NOMO-1 treated with dmso at 0.1 percent for 144 hours (cell line): ENCODE measurements at regions not wholly inside any gene's neighbourhood (a gene's known extent, or its start where the extent isn't known, plus 50 kb on each side); places are given as distances from the start of the nearest gene placed in this dataset.

Experiments used
- DNase-seq: peaks from one replicate; lab custom pipeline; 2025; ENCODE audit not compliant: unreplicated experiment; lab: John Stamatoyannopoulos, UW

- no peak for DNase-seq
Measured at GRCh38 chr4:147347217-147347616, 133.7 kb upstream of the EDNRA start.

GRCh38 chr4:147349193-147349592 lies 131.7 kb upstream of the EDNRA start:
- no peak for DNase-seq

GRCh38 chr4:147351083-147351787 lies 129.7 kb upstream of the EDNRA start:
- no peak for DNase-seq

- DNase-seq, result no peak
Measured at GRCh38 chr4:147354237-147354636, 126.7 kb upstream of the EDNRA start.

GRCh38 chr4:147355032-147355656 lies 125.8 kb upstream of the EDNRA start:
- DNase-seq, result no peak

- DNase-seq, result no peak
Measured at GRCh38 chr4:147355847-147356246, 125.0 kb upstream of the EDNRA start.

GRCh38 chr4:147360301-147360700 lies 120.6 kb upstream of the EDNRA start:
- DNase-seq, result no peak

GRCh38 chr4:147361726-147362125 lies 119.2 kb upstream of the EDNRA start:
- no peak for DNase-seq

GRCh38 chr4:147362938-147363337 lies 118.0 kb upstream of the EDNRA start:
- DNase-seq, result no peak

GRCh38 chr4:147363514-147363913 lies 117.4 kb upstream of the EDNRA start:
- DNase-seq, result no peak

- DNase-seq, result no peak
Measured at GRCh38 chr4:147365396-147365795, 115.5 kb upstream of the EDNRA start.

- no peak for DNase-seq
Measured at GRCh38 chr4:147366164-147366563, 114.7 kb upstream of the EDNRA start.

- no peak for DNase-seq
Measured at GRCh38 chr4:147367891-147368290, 113.0 kb upstream of the EDNRA start.

GRCh38 chr4:147368948-147369347 lies 111.9 kb upstream of the EDNRA start:
- DNase-seq, result no peak

GRCh38 chr4:147370473-147370872 lies 110.4 kb upstream of the EDNRA start:
- no peak for DNase-seq

- DNase-seq, result no peak
Measured at GRCh38 chr4:147370881-147371280, 110.0 kb upstream of the EDNRA start.

GRCh38 chr4:147371661-147372060 lies 109.2 kb upstream of the EDNRA start:
- no peak for DNase-seq

- no peak for DNase-seq
Measured at GRCh38 chr4:147378780-147379179, 102.1 kb upstream of the EDNRA start.

GRCh38 chr4:147381749-147382148 lies 99.1 kb upstream of the EDNRA start:
- no peak for DNase-seq

GRCh38 chr4:147388018-147388417 lies 92.9 kb upstream of the EDNRA start:
- no peak for DNase-seq

GRCh38 chr4:147396105-147396504 lies 84.8 kb upstream of the EDNRA start:
- DNase-seq, result no peak

- DNase-seq, result no peak
Measured at GRCh38 chr4:147398556-147398955, 82.3 kb upstream of the EDNRA start.

- DNase-seq, result no peak
Measured at GRCh38 chr4:147400721-147401120, 80.2 kb upstream of the EDNRA start.
